Immature natural killer cell (primary cell): ENCODE measurements at regions not wholly inside any gene's neighbourhood (a gene's known extent, or its start where the extent isn't known, plus 50 kb on each side); places are given as distances from the start of the nearest gene placed in this dataset.

Experiments
- DNase-seq, 3 donors: peaks; one replicate each; pipeline ENCODE4 v3.0.0; 2022; ENCODE audit warnings: mixed read lengths in 1 of 3
- H3K27ac Mint-ChIP-seq, 6 donors: one replicate each; pipeline ENCODE4 v1.8.0; 2020; ENCODE audit warnings: mixed read lengths in 6 of 6, mild to moderate bottlenecking in 5 of 6, inconsistent platforms in 4 of 6, moderate library complexity in 3 of 6
- H3K27me3 Mint-ChIP-seq, 3 donors: one replicate each; pipeline ENCODE4 v1.8.0; 2020 to 2021; ENCODE audit warnings: low read depth in 3 of 3, mild to moderate bottlenecking in 3 of 3, mixed read lengths in 3 of 3, moderate library complexity in 3 of 3, inconsistent platforms in 1 of 3
- H3K36me3 Mint-ChIP-seq, 3 donors: one replicate each; pipeline ENCODE4 v1.8.0; 2020; ENCODE audit warnings: mixed read lengths in 3 of 3, inconsistent platforms in 2 of 3, mild to moderate bottlenecking in 2 of 3
- H3K4me1 Mint-ChIP-seq, 2 donors: one replicate each; pipeline ENCODE4 v1.8.0; 2020; ENCODE audit warnings: inconsistent platforms in 2 of 2, mild to moderate bottlenecking in 2 of 2, mixed read lengths in 2 of 2, moderate library complexity in 1 of 2
- H3K4me3 Mint-ChIP-seq, 5 donors: one replicate each; pipeline ENCODE4 v1.8.0; 2020; ENCODE audit warnings: mild to moderate bottlenecking in 5 of 5, mixed read lengths in 5 of 5, inconsistent platforms in 3 of 5, moderate library complexity in 3 of 5
- H3K9me3 Mint-ChIP-seq, 6 donors: one replicate each; pipeline ENCODE4 v1.8.0; 2020; ENCODE audit warnings: mild to moderate bottlenecking in 6 of 6, mixed read lengths in 6 of 6, inconsistent platforms in 4 of 6, moderate library complexity in 3 of 6

DNA sequence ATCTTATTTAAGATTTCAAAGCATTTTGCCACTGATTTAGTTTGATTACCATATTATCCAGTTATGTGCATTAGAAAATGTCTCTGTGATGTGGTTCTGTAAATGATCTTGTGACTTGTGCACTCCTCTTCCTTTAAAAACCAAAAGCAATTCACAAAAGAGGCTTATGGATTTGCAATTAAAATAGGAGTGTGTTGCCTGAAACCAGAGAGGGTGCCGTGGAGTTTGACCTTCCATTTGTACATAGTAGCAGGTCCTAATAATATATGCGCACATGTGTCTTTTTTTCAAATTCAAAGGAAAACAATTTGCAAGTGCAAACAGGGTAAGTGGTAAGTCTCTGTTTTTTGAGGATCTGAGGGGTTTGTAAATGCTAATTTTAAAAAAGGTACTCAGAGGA, 470.9 kb downstream of the VRK1 start:
- H3K4me1 Mint-ChIP-seq: no peaks in the 10 kb centered on the region
- H3K27me3 Mint-ChIP-seq: peaks cover 2 to 7% (median 5%) of the 10 kb centered on the region in 3 donors
- H3K4me3 Mint-ChIP-seq: no peak overlapping the region
- no peaks in the 10 kb centered on the region for H3K9me3 Mint-ChIP-seq
- H3K36me3 Mint-ChIP-seq: no peaks in the 10 kb centered on the region
- no peak overlapping the region for H3K27ac Mint-ChIP-seq
- no peak for DNase-seq

DNA sequence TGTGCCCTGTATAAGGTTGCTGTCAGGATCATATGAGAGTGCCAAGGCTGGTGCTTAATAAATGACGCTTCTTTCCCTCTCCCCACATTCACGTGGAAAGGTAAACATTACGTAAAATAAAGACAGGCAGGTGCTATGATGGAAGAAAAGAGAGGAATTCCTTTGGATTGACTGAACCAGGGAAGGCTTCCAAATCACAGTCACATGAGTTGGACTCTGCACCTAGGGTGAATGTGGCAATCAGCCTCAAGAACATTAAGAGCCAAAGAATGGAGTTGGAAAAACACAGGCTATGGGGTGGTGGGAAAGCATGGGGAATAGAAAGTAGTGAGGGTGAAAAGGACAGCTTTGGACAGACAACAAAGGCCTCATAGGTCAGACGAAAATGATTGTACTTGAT, 473.1 kb downstream of the VRK1 start:
- Mint-ChIP-seq H3K4me3 (no peak overlapping the region), H3K9me3 (no peaks in the 10 kb centered on the region), H3K27ac (no peak overlapping the region), H3K27me3 (peaks cover 2 to 7% (median 7%) of the 10 kb centered on the region in 3 donors), H3K4me1 (no peaks in the 10 kb centered on the region), H3K36me3 (no peaks in the 10 kb centered on the region)
- DNase-seq: no peak

DNA sequence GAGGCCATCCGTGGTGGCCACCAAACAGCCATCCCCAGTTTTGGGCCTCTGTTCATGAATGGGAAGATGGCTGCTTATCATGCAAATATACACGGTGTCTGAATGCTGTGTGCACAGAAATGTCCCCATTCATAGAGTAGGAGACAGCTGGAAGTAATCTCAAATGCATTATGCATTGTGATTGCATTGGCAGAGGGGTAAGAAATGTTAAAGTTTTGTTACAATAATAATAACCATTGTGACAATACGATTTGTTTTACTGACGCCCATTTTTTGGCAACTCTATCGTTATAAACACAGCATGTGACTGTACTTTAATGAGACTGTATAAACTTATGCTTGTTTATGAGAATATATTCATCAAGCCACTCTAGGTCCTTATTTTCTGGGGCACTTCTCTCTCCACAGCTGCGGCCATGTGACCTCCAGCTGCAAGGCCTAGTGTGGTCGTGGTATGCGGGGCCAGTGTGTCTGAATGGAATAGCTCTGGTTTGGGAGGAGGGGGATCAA, 474.3 kb downstream of the VRK1 start:
- Mint-ChIP-seq H3K4me1 (peaks cover 9 to 11% of the 10 kb centered on the region in 2 donors), H3K27ac (no peak overlapping the region), H3K27me3 (peaks cover 7 to 10% (median 9%) of the 10 kb centered on the region in 3 donors), H3K4me3 (no peak overlapping the region), H3K9me3 (no peaks in the 10 kb centered on the region), H3K36me3 (no peaks in the 10 kb centered on the region)
- no peak for DNase-seq

DNA sequence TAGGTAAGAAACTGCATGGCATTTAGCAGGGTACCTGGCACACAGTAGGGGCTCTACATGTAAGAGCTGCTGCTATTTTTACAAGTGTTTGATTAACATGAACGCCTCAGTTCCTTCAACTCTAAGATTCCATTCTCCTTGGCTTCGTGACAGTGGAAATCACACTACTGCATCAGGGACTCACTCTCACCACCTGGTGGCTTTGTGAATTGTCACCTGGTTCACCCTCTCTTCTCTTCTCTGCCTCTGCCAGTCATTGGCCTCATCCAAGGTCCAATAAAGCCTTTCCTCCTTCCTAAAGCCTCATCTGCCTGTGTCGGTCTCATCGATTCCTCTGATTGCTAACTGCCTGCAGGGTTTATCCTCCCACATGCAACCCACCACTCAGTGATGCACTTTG, 476.4 kb downstream of the VRK1 start:
- Mint-ChIP-seq H3K36me3 (no peaks in the 10 kb centered on the region), H3K27ac (no peak overlapping the region), H3K27me3 (peaks cover 5 to 20% (median 13%) of the 10 kb centered on the region in 3 donors), H3K9me3 (no peaks in the 10 kb centered on the region), H3K4me1 (peaks cover 15% of the 10 kb centered on the region in 2 donors), H3K4me3 (no peak overlapping the region)
- DNase-seq: no peak

DNA sequence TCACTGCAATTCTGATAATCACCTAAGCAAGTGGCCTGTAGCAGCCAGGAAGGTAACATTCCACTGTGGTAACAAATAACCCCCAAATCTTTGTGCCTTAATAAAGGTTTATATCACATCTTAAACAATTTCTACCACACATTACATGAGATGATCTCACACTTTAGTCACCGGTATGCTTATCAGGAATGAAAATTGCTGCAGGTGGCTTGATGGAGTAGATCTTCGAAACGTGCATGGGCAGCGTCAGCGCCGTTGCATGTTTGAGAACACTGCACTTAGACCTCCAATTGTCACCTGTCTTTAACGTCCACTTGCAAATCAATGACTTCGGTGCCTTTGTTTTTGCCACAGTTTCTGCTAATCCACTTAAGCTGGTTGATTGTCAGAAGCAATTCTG, 477.4 kb downstream of the VRK1 start:
- Mint-ChIP-seq H3K9me3 (no peaks in the 10 kb centered on the region), H3K4me3 (no peak overlapping the region), H3K4me1 (peaks cover 15% of the 10 kb centered on the region in 2 donors), H3K27ac (no peak overlapping the region), H3K36me3 (no peaks in the 10 kb centered on the region), H3K27me3 (peaks cover 4 to 15% (median 13%) of the 10 kb centered on the region in 3 donors)
- DNase-seq: no peak

DNA sequence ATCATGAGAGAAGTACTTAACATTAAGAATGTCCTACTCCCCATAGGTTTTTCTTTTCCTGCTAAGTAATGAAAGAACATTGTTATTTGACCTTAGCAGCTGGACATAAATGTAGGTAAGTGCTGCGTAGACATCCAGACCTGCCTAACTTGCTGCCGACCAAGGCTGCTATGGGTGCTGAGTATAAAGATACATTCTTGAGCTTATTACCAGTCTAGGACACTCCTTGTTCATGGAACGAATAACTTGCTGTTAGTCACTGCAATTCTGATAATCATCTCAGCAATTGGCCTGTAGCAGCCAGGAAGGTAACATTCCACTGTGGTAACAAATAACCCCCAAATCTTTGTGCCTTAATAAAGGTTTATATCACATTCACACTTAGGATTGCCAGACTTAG, 478.1 kb downstream of the VRK1 start:
- Mint-ChIP-seq H3K4me3 (no peak overlapping the region), H3K36me3 (no peaks in the 10 kb centered on the region), H3K27me3 (peaks cover 4 to 15% (median 13%) of the 10 kb centered on the region in 3 donors), H3K4me1 (peaks cover 15% of the 10 kb centered on the region in 2 donors), H3K9me3 (no peaks in the 10 kb centered on the region), H3K27ac (no peak overlapping the region)
- no peak for DNase-seq

DNA sequence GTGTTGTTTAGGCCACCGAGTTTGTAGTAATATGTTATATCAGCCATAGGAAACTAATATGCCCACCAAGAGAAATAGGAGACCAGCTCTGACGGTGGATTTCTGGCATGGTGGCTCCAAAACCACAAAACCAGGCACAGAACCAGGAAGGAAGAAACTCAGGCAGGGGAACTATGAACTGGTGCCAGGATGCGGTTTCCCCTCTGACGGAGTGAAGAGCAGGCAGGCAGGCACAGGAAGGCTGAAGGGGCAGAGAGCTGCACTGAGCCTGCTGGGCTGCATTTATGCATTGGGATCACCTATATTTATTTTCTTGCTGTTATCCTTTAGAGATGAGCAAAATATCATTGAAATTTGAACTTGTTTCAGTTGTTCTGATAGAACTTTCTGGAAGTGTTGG, 479.4 kb downstream of the VRK1 start:
- Mint-ChIP-seq H3K4me3 (no peak overlapping the region), H3K9me3 (no peaks in the 10 kb centered on the region)
- DNase-seq: peak in 1 of 3 donors; percentile 15

DNA sequence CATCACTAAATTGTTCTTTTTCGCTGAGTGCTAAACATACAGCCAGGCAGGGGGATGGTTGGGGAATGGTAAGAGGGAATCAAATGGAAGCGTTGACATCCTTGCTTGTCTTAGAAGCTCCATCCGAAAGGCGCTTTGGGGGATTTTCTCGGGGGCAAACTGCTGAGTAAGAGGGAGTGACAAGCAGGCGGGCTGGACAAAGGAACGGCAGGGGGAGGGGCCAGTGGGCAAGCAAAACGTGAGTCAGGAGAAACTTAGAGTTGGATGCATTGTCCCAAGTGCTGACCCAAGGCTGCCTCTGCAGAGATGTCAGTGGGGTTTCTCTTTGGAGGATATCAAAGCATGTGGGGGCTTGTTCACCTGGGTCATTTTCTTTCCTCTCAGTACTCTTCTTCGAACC, 480.5 kb downstream of the VRK1 start:
- DNase-seq: no peak
- no peaks in the 10 kb centered on the region for H3K36me3 Mint-ChIP-seq
- H3K4me3 Mint-ChIP-seq: no peak overlapping the region
- H3K9me3 Mint-ChIP-seq: no peaks in the 10 kb centered on the region
- H3K27me3 Mint-ChIP-seq: peaks cover 4 to 12% (median 11%) of the 10 kb centered on the region in 3 donors
- peaks cover 15% of the 10 kb centered on the region in 2 donors for H3K4me1 Mint-ChIP-seq
- H3K27ac Mint-ChIP-seq: no peak overlapping the region

More for the DNA sequence above, 479.4 kb downstream of the VRK1 start:
- Mint-ChIP-seq H3K4me1 (peaks cover 15% of the 10 kb centered on the region in 2 donors), H3K27ac (peak overlapping the region in 2 of 6 donors; percentile 56 to 80), H3K27me3 (peaks cover 4 to 12% (median 11%) of the 10 kb centered on the region in 3 donors), H3K36me3 (no peaks in the 10 kb centered on the region)

DNA sequence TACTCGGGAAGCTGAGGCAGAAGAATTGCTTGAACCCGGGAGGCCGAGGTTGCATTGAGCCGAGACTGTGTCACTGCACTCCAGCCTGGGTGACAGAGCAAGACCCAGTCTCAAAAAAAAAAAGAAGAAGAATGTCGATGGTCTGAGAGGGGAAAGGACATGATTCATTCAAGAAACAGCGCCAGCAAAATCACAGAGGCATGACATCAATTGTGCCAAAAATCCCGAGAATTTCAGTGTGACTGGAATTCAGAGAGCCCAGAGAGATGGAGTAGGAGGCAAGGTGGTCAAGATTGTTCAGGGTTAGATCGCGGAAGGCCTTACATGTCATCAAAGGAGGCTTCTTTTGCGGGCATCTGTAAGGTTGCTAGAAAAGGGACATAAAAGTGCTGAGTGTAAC, 483.3 kb downstream of the VRK1 start:
- Mint-ChIP-seq H3K4me3 (no peak overlapping the region), H3K27ac (peak overlapping the region in 1 of 6 donors; percentile 46), H3K9me3 (no peaks in the 10 kb centered on the region), H3K36me3 (no peaks in the 10 kb centered on the region), H3K4me1 (peaks cover 14 to 15% of the 10 kb centered on the region in 2 donors), H3K27me3 (peaks cover 2 to 14% (median 14%) of the 10 kb centered on the region in 3 donors)
- no peak for DNase-seq

DNA sequence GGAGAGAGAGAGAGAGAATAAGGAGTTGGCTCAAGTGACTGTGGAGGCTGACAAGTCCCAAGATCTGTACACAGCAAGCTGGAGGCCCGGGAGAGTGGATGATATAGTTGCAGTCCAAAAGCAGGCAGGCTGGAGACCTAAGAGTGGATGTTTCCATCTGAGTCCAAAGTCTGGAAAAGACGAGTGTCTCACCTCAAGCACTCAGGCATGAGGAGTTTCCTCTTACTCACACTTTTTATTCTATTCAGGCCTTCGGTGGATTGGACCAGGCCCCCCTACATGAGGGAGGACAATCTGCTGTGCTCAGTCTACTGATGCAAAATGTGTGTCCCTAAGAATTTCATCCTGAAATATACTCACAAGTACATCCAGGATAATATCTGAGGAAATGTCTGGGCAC, 484.6 kb downstream of the VRK1 start:
- Mint-ChIP-seq H3K27ac (peak overlapping the region in 1 of 6 donors; percentile 73), H3K4me3 (no peak overlapping the region), H3K4me1 (peaks cover 2 to 4% of the 10 kb centered on the region in 2 donors), H3K9me3 (no peaks in the 10 kb centered on the region), H3K27me3 (peaks cover 3 to 10% (median 8%) of the 10 kb centered on the region in 3 donors), H3K36me3 (no peaks in the 10 kb centered on the region)
- DNase-seq: no peak

DNA sequence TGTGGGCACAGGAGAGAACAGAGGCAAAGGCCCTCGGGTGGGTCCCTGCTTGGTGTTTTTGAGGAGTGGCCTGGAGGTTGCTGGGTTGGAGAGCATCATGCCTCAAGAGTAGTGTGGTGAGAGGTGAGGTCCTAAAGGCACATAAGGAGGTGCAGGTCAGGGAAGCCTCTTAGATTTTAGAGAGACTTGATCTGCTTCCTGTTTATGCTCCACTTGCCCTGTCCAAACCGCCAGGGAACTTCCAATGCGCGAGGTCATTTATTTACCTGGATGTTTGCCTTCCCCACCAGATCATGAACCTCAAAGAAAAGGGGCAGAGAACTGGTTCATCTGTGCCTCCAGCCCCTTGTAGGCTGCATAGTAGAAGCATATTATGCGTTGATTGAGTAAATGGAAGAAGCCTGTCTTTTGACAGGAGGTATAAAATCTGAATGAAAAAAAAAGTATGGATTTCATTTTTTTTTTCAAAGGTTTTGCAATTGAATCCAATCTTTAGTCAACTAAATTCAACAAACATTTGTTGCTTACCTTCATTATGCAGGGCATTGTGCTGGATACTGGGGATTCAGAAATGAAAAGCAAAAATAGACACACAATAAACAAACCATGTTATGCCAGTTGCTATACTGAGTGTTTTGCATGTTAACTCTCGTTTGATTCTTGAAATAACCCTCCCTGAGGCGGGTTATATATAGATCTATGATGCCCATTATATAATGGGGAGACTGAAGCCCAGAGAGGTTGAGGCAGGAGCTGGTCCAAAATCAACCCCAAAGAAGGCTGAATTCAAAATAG, 485.2 kb downstream of the VRK1 start:
- DNase-seq: no peak
- no peak overlapping the region for H3K27ac Mint-ChIP-seq
- H3K9me3 Mint-ChIP-seq: no peaks in the 10 kb centered on the region
- H3K4me3 Mint-ChIP-seq: no peak overlapping the region
- no peaks in the 10 kb centered on the region for H3K36me3 Mint-ChIP-seq
- H3K4me1 Mint-ChIP-seq: no peaks in the 10 kb centered on the region
- peaks cover 3 to 8% (median 8%) of the 10 kb centered on the region in 3 donors for H3K27me3 Mint-ChIP-seq

DNA sequence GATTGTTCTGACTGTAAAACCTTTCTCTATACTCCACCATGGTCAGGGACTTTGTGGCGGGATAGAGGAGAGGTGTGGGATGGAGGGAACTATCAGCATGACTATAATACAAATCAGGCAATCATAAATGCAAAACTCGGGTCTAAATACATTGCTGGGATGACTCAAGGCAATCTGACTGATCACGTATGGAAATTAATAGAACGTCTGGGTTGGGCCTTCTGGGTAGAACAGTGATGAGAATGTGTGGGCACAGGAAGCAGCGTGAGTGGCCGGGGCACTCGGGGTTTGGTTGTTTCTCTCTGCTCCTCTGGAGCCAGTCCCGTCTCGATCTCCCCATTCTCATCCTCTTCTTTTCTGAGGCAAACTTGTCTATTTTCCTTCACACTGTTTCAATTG, 485.8 kb downstream of the VRK1 start:
- DNase-seq: no peak
- Mint-ChIP-seq H3K27me3 (peaks cover 7 to 9% (median 7%) of the 10 kb centered on the region in 3 donors), H3K9me3 (peaks cover 0 to 1% (median 0%) of the 10 kb centered on the region in 6 donors), H3K4me1 (no peaks in the 10 kb centered on the region), H3K27ac (no peak overlapping the region), H3K36me3 (peaks cover 0 to 3% (median 3%) of the 10 kb centered on the region in 3 donors), H3K4me3 (no peak overlapping the region)

DNA sequence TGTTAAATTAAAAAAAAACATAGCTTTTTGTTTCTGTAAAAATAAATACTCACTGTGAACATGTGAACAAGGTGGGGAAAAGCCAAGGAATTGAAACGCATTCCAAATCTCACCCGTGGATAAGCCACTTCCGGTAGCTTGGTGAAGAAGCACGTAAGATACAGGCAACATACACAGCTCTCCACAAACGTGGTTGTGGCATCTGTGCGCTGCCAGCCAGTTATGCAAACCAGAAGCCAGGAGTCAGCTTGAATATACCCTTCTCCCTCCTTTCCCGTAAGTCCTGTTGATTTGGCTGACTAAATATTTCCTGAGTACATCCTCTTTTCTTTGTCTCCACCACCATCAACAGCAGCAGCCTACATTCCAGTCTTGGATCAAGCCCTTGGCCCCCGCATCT, 486.2 kb downstream of the VRK1 start:
- Mint-ChIP-seq H3K36me3 (peaks cover 0 to 5% (median 4%) of the 10 kb centered on the region in 3 donors), H3K27me3 (peaks cover 5 to 8% (median 7%) of the 10 kb centered on the region in 3 donors), H3K4me1 (no peaks in the 10 kb centered on the region), H3K27ac (no peak overlapping the region), H3K9me3 (peaks cover 0 to 2% (median 0%) of the 10 kb centered on the region in 6 donors), H3K4me3 (no peak overlapping the region)
- DNase-seq: no peak

DNA sequence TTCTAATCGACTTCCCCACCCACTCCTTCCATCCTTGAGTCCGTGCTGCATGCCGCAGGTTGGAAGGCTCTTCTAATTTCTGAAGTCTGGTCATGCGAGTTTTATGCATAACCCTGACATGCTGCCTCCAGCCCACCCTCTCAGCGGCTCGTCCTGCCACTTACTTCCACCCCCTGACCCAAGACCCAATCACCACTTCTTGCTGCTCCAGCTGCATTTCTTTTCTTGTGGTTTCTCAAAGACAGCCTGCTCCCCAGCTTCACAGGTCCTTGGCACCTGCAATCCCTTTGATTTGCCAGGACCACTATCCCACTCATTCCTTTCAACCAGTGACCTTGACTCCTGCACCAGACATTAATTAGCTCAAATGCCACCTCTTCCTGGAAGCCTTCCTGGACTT, 486.7 kb downstream of the VRK1 start:
- Mint-ChIP-seq H3K4me1 (no peaks in the 10 kb centered on the region), H3K36me3 (peaks cover 0 to 5% (median 4%) of the 10 kb centered on the region in 3 donors), H3K27me3 (peaks cover 5 to 10% (median 7%) of the 10 kb centered on the region in 3 donors), H3K9me3 (peaks cover 0 to 2% (median 0%) of the 10 kb centered on the region in 6 donors), H3K27ac (no peak overlapping the region), H3K4me3 (no peak overlapping the region)
- no peak for DNase-seq
